ENCODE measurements at regions not wholly inside any gene's neighbourhood (a gene's known extent, or its start where the extent isn't known, plus 50 kb on each side); places are given as distances from the start of the nearest gene placed in this dataset.

GRCh38 chr15:36331531-36332275 lies 247.7 kb upstream of the CDIN1 start:
- Histone ChIP-seq H3K79me2 (ENCODE audit: insufficient read depth, low read length) (no peaks in the 10 kb centered on the region), H3K27ac (ENCODE audit: low read length) (no peak overlapping the region), H2AFZ (ENCODE audit: low read depth, low read length) (no peak overlapping the region), H3K4me3 (ENCODE audit: low read depth in 1 of 2, low read length in 2 of 2) (no peak overlapping the region), H3K36me3 (ENCODE audit: insufficient read depth, low read length) (no peaks in the 10 kb centered on the region), H3K9me3 (ENCODE audit: insufficient read depth, low read length, severe bottlenecking) (no peaks in the 10 kb centered on the region), H3K4me1 (ENCODE audit: insufficient read depth, low read length) (no peaks in the 10 kb centered on the region), H3K27me3 (ENCODE audit: insufficient read depth, low read length, poor library complexity) (no peaks in the 10 kb centered on the region), H3K4me2 (ENCODE audit: insufficient read depth, low read length) (no peak overlapping the region), H3K9ac (ENCODE audit: low read depth, low read length) (no peak overlapping the region), H4K20me1 (ENCODE audit: insufficient read depth, low read length) (no peaks in the 10 kb centered on the region)
- no peak for ATAC-seq (ENCODE audit: insufficient read depth, low read depth)
- DNase-seq, result no peak
- TF ChIP-seq EZH2 (IDR thresholded peaks at IDR 0.05; ENCODE audit: borderline replicate concordance, low read depth, low read length, severe bottlenecking), result no peak
- TF ChIP-seq CTCF (IDR thresholded peaks at IDR 0.05; ENCODE audit: borderline replicate concordance, extremely low read depth, low read length, poor library complexity, severe bottlenecking), result no peak

- Histone ChIP-seq H2AFZ (ENCODE audit: low read depth, low read length) (no peak overlapping the region), H4K20me1 (ENCODE audit: insufficient read depth, low read length) (no peaks in the 10 kb centered on the region), H3K4me2 (ENCODE audit: insufficient read depth, low read length) (no peak overlapping the region), H3K27me3 (ENCODE audit: insufficient read depth, low read length, poor library complexity) (no peaks in the 10 kb centered on the region), H3K4me3 (ENCODE audit: low read depth in 1 of 2, low read length in 2 of 2) (no peak overlapping the region), H3K9me3 (ENCODE audit: insufficient read depth, low read length, severe bottlenecking) (no peaks in the 10 kb centered on the region), H3K79me2 (ENCODE audit: insufficient read depth, low read length) (no peaks in the 10 kb centered on the region), H3K27ac (ENCODE audit: low read length) (no peak overlapping the region), H3K4me1 (ENCODE audit: insufficient read depth, low read length) (no peaks in the 10 kb centered on the region), H3K36me3 (ENCODE audit: insufficient read depth, low read length) (no peaks in the 10 kb centered on the region), H3K9ac (ENCODE audit: low read depth, low read length) (no peak overlapping the region)
- ATAC-seq (ENCODE audit: insufficient read depth, low read depth) (no peak), DNase-seq (no peak)
- TF ChIP-seq CTCF (IDR thresholded peaks at IDR 0.05; ENCODE audit: borderline replicate concordance, extremely low read depth, low read length, poor library complexity, severe bottlenecking) (no peak), EZH2 (IDR thresholded peaks at IDR 0.05; ENCODE audit: borderline replicate concordance, low read depth, low read length, severe bottlenecking) (no peak)
Measured at GRCh38 chr15:36332301-36332700, 247.1 kb upstream of the CDIN1 start.

- Histone ChIP-seq H3K27ac (ENCODE audit: low read length) (no peak overlapping the region), H2AFZ (ENCODE audit: low read depth, low read length) (no peak overlapping the region), H3K79me2 (ENCODE audit: insufficient read depth, low read length) (no peaks in the 10 kb centered on the region), H3K9me3 (ENCODE audit: insufficient read depth, low read length, severe bottlenecking) (no peaks in the 10 kb centered on the region), H4K20me1 (ENCODE audit: insufficient read depth, low read length) (no peaks in the 10 kb centered on the region), H3K4me1 (ENCODE audit: insufficient read depth, low read length) (no peaks in the 10 kb centered on the region), H3K27me3 (ENCODE audit: insufficient read depth, low read length, poor library complexity) (no peaks in the 10 kb centered on the region), H3K4me2 (ENCODE audit: insufficient read depth, low read length) (no peak overlapping the region), H3K36me3 (ENCODE audit: insufficient read depth, low read length) (no peaks in the 10 kb centered on the region), H3K9ac (ENCODE audit: low read depth, low read length) (no peak overlapping the region), H3K4me3 (ENCODE audit: low read depth in 1 of 2, low read length in 2 of 2) (no peak overlapping the region)
- ATAC-seq (ENCODE audit: insufficient read depth, low read depth) (no peak), DNase-seq (no peak)
- no peak for TF ChIP-seq EZH2 (IDR thresholded peaks at IDR 0.05; ENCODE audit: borderline replicate concordance, low read depth, low read length, severe bottlenecking)
- TF ChIP-seq CTCF (IDR thresholded peaks at IDR 0.05; ENCODE audit: borderline replicate concordance, extremely low read depth, low read length, poor library complexity, severe bottlenecking), result no peak
Measured at GRCh38 chr15:36332896-36333295, 246.5 kb upstream of the CDIN1 start.

Measured in DND-41 (cell line).